ENCODE measurements at regions not wholly inside any gene's neighbourhood (a gene's known extent, or its start where the extent isn't known, plus 50 kb on each side); places are given as distances from the start of the nearest gene placed in this dataset.

GRCh38 chr5:130331332-130331731 is 427.1 kb downstream of the CHSY3 start:
- no peak for TF ChIP-seq POLR2A (IDR thresholded peaks at IDR 0.05; ENCODE audit: low read depth, low read length)
- no peak for TF ChIP-seq POLR2AphosphoS5 (IDR thresholded peaks at IDR 0.05; ENCODE audit: low read depth, low read length)
- TF ChIP-seq TAF1 (IDR thresholded peaks at IDR 0.05; ENCODE audit: borderline replicate concordance, low read depth, low read length): no peak
